ENCODE measurements at regions not wholly inside any gene's neighbourhood (a gene's known extent, or its start where the extent isn't known, plus 50 kb on each side); places are given as distances from the start of the nearest gene placed in this dataset.

DNA sequence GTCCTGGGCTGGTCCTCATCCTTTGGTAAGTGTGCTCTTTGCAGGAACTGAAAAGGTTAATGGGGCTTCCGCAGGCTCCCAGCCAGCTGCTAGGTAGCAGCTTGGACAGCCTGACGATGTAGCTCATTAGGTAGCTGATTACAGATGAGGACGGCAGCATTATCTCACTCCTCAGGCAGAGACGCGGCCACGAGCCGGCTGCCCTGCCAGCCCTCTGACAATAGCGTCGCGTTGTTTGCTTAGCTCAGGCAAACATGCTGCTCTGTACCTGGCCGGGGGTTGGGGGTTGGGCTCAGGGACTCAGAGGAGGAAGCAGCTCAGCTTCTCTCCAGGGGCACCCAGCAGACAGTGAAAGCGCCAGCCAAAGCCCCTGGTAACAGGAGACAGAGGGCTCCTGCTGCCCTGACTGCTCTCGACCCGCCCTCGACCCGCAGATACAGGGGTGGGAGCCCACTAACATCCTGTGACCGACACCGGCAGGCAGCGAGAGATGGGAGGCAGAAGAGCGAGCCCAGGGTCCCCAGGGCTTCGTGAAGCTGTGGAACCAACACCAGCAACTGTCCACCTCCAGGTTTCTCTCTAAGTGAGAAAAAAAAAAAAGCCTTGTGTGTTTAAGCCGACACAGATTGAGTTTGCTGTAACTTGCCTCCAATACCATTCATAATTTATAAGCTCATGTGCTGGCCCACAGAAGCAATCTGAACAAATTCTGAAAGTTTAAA is 53.4 kb upstream of the DLK1 start:
- no peak for DNase-seq
- H3K36me3 Mint-ChIP-seq (ENCODE audit: low read depth): no peaks in the 10 kb centered on the region
- H3K27me3 Mint-ChIP-seq: peaks cover 35% of the 10 kb centered on the region
- no peak overlapping the region for H3K4me3 Mint-ChIP-seq
- intact Hi-C loops (cut with micrococcal nuclease): no loop called here
- no peaks in the 10 kb centered on the region for H3K9me3 Mint-ChIP-seq
- H3K27ac Mint-ChIP-seq: no peak overlapping the region
- H3K4me1 Mint-ChIP-seq: no peaks in the 10 kb centered on the region

DNA sequence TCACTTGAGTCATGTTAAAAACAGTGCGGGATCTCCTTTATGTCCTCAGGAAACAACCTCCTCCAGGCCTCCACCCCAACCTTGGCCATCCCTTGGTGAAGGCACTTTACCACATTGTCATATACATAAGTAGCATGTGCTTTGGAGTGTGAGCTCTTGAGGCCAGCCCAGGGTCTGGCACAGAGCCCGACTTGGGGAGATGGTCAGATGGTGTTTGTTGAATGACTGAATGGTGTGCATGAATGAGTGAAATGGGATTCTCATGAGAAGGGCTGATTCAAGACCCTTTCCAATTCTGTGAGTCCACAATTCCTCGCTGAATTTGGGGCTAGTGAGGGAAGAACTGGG is 52.9 kb upstream of the DLK1 start:
- H3K27me3 Mint-ChIP-seq: peaks cover 35% of the 10 kb centered on the region
- no peaks in the 10 kb centered on the region for H3K36me3 Mint-ChIP-seq (ENCODE audit: low read depth)
- H3K4me1 Mint-ChIP-seq: no peaks in the 10 kb centered on the region
- H3K4me3 Mint-ChIP-seq: no peak overlapping the region
- H3K27ac Mint-ChIP-seq: no peak overlapping the region
- DNase-seq: no peak
- no peaks in the 10 kb centered on the region for H3K9me3 Mint-ChIP-seq
- intact Hi-C loops (cut with micrococcal nuclease): no loop called here

DNA sequence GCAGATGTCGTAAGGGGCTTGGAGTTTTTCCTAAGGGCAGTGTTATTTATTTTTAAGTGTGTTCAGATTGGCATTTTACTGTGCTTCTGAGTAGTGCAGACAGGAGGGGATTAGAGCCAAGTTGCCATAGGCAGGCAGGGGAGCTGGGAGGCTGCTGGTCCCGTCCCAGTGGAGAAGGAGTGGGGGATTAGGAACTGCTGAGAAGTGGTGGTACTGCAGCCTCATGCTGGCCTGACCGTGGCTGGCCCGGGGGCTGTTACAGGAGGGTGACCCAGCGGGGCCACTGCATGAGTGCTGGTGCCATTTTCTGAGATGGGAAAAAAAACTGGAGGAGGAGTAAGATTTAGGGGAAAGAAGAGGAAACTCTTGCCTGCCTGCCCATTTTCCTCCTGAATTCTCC is 52.3 kb upstream of the DLK1 start:
- Mint-ChIP-seq H3K4me3 (no peak overlapping the region), H3K27ac (no peak overlapping the region), H3K27me3 (peaks cover 35% of the 10 kb centered on the region), H3K36me3 (ENCODE audit: low read depth) (no peaks in the 10 kb centered on the region), H3K9me3 (no peaks in the 10 kb centered on the region), H3K4me1 (no peaks in the 10 kb centered on the region)
- intact Hi-C loops (cut with micrococcal nuclease): no loop called here
- DNase-seq: no peak

DNA sequence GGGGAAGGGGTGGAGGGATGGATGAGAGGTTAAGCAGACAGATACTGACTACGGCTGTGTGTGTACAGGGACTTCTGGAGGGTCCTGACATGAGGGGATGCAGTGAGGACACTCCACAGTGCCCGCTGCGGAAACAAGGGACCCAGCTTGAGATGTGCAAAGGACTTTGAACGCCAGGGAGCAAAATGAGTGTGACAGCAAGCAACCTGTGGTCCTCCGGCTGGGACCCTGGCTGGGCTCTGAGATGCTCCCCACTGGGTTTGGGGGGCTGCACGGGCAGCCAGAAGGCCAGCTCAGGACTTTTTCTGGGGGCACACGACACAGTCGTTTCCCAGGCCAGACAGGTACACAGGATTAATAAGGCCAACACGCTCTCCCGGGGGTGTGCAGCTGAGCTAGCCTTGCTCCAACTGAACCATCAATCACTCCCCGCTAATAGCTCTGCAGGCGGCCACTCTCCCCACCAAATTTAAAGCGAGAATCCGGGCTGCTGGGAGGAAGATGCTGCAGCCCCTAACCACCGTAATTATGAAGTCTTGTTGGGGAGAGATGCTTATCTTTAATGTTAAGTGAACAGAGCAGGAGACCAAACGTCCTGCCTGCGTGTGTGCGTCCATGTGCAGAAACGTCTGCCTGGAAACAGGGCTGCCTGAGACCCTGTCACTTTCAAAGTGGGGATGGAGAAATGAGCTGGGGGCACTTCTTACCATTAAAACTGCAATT is 51.6 kb upstream of the DLK1 start:
- H3K36me3 Mint-ChIP-seq (ENCODE audit: low read depth): no peaks in the 10 kb centered on the region
- H3K4me3 Mint-ChIP-seq: no peak overlapping the region
- intact Hi-C loops (cut with micrococcal nuclease): no loop called here
- no peak overlapping the region for H3K27ac Mint-ChIP-seq
- no peaks in the 10 kb centered on the region for H3K4me1 Mint-ChIP-seq
- H3K9me3 Mint-ChIP-seq: no peaks in the 10 kb centered on the region
- DNase-seq: no peak
- peaks cover 35% of the 10 kb centered on the region for H3K27me3 Mint-ChIP-seq

DNA sequence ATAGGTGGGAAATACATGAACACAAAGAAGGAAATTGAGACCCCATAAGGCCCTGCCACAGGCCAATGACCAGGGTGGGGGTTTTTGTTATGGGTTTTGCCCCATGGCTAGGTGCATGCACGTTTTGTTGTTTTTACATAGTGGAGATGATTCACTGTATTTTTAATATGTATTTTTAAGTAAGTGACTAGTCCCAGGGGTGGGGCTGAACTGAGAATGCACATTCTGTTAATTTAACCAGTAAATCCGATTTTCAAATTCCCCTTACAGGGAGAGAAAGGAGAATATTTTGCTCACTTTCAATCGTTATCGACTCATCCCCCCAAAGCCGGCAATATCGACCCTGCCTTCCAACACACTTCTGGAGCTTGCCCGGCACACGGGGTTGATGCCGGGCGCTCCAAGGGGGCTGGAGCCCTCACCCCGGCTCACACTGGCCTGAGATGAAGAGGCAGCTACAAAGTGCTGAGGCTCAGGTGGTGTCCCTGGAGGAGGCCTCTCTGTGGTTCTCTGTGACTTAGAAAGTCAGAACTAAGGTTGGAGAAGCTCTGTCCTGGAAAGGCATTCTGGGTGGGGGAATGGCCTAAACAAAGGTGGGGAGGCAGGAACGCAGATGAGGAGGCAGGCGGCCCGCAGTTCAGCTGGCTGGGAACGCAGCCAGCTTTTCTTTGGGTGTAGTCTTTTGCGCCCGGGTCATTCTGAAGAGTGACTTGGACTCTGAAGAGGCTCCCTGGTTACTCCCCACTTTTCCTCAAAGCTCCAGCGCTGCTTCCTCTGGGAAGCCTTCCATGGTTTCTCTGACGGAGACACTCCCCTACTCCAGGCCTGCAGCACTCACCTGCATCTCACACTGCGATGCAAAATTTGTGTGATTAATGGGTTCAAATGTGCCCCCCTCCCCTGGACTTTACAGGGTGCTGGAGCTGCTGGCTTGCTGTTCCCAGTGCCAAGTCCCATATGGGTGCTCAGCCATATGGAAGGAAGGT is 50.7 kb upstream of the DLK1 start:
- no peak overlapping the region for H3K27ac Mint-ChIP-seq
- H3K4me1 Mint-ChIP-seq: no peaks in the 10 kb centered on the region
- no peak overlapping the region for H3K4me3 Mint-ChIP-seq
- intact Hi-C loops (cut with micrococcal nuclease): no loop called here
- no peaks in the 10 kb centered on the region for H3K9me3 Mint-ChIP-seq
- peaks cover 30% of the 10 kb centered on the region for H3K27me3 Mint-ChIP-seq
- H3K36me3 Mint-ChIP-seq (ENCODE audit: low read depth): no peaks in the 10 kb centered on the region
- DNase-seq: no peak

All from activated CD4-positive, alpha-beta T cell treated with anti-CD3 and anti-CD28 coated beads, Interleukin-2, amount 10 ng/mL, durations not matched to agents 24 days and 14 days (primary cell).